Hematopoietic multipotent progenitor cell treated with erythropoietin and hydrocortisone succinate and interleukin-3 and kit ligand, for 15 days (in vitro differentiated cells): ENCODE measurements at regions not wholly inside any gene's neighbourhood (a gene's known extent, or its start where the extent isn't known, plus 50 kb on each side); places are given as distances from the start of the nearest gene placed in this dataset.
"Not testable (repeated sequence)": the region's sequence is repeated elsewhere in the genome, so short reads cannot be mapped to it uniquely, and the experiment has no call there.

ENCODE experiments used
- DNase-seq: peaks from one replicate; pipeline ENCODE4 v3.0.0-alpha.2; 2015; ENCODE audit warnings: low spot score

- DNase-seq = not testable (repeated sequence)
Observed at GRCh38 chr10:77740396-77740795, 102.8 kb upstream of the KCNMA1 start.

- DNase-seq = no peak
Observed at GRCh38 chr10:77738496-77739158, 101.0 kb upstream of the KCNMA1 start.

GRCh38 chr10:77737608-77738007 is 100.0 kb upstream of the KCNMA1 start:
- no peak for DNase-seq

DNA sequence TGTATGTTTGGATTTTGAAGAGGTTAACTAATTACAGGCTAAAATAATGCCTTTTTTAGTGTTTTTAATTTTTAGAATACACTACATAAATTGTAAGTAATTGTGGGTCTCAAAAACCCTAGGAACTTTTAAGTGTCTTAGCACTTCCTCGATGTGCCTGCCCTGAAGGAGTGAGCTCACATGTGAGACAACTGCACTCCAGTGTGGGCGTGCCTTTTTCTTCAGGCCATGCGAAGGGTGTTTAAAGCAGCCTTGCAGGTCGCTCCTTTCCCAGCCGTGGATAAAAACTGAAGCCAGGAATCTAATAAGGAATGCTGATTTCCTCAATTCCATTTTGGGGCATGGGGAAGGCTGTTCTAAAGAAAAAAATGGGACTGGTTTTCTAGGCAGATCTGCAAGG is 97.5 kb upstream of the KCNMA1 start:
- DNase-seq = not testable (repeated sequence)

DNA sequence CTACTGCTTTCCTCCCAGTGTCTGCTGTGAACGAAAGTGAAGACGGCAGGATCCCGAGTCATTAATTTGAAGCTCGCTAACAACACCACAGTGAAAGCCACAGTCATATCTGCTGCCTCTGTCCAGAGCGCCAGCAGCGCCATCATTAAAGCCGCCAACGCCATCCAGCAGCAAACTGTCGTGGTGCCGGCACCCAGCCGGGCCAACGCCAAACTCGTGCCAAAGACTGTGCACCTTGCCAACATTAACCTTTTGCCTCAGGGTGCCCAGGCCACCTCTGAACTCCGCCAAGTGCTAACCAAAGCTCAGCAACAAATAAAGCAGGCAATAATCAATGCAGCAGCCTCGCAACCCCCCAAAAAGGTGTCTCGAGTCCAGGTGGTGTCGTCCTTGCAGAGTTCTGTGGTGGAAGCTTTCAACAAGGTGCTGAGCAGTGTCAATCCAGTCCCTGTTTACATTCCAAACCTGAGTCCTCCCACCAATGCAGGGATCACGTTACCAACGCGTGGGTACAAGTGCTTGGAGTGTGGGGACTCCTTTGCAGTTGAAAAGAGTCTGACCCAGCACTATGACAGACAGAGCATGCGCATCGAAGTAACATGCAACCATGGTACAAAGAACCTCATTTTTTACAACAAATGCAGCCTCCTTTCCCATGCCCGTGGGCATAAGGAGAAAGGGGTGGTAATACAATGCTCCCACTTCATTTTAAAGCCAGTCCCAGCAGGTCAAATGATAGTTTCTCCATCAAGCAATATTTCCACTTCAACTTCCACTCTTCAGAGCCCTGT is 94.8 kb upstream of the KCNMA1 start:
- no peak for DNase-seq

GRCh38 chr10:77727481-77727880 is 89.9 kb upstream of the KCNMA1 start:
- no peak for DNase-seq

DNA sequence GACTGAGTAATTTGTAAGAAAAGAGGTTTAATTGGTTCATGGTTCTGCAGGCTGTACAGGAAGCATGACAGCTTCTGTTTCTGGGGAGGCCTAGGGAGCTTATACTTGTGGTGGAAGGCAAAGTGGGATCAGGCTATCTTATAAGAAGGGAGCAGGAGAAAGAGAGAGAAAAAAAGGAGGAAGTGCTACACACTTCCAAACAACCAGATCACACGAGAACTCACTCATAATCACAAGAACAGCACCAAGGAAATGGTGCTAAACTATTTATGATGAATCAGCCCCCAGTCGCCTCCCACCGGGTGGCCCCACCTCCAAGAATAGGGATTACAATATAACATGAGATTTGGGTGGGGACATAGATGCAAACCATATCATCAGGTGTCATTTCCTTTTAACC is 89.1 kb upstream of the KCNMA1 start:
- DNase-seq = no peak

- no peak for DNase-seq
Observed at GRCh38 chr10:77726301-77726700, 88.7 kb upstream of the KCNMA1 start.

GRCh38 chr10:77724820-77725219 is 87.2 kb upstream of the KCNMA1 start:
- no peak for DNase-seq

DNA sequence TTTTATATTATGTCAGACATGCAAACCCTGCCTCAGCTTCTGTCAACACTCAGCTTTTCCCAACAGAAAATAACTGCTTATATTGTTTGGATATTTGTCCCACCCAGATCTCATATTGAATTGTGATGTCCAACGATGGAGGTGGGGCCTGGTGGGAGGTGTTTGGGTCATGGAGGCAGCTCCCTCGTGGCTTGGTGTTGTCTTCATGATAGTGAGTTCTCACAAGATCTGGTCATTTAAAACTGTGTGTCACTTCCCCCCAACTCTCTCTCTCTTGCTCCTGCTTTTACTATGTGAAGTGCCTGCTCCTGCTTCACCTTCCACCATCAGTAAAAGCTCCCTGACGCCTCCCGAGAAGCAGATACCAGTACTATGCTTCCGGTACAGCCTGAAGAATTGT is 85.8 kb upstream of the KCNMA1 start:
- DNase-seq = no peak

DNA sequence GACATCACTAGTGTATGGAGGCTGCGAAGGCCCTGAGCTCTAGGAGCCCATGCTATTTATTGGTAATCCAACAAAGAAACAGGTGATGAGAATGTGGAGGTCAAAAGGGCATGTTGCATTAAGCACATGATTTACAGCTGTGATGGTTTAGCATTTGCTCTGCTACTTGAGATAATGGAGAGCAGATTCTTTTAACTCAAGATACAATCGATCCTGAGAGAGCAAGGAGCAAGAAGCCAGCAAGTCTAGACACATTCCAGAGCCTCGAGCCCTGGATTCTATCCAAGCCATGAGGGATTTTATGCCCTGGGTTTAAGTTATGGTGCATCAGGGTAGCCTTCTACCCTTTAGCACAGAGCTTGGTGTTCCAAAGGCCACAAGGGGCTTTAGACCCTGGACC is 85.3 kb upstream of the KCNMA1 start:
- not testable (repeated sequence) for DNase-seq

DNA sequence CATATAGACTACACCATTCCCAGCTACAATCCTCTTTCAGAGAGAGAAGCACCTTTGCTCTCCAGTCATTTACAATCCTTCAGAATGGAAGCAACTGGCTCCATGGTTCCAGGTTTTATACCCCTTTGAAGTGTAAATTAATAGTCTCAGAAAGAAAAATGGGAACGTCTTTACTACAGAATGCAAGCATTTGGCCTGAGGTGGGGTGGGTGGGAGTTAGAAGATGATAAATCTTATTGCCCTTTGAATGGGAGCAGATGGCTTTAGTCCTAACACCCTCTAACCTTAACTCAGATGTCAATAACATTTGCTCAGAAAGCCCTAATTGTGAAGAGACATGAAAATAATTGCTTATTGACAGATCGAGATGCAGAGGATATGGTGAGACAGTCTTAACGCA is 84.2 kb upstream of the KCNMA1 start:
- no peak for DNase-seq

GRCh38 chr10:77718957-77719356 is 81.3 kb upstream of the KCNMA1 start:
- DNase-seq = no peak

DNA sequence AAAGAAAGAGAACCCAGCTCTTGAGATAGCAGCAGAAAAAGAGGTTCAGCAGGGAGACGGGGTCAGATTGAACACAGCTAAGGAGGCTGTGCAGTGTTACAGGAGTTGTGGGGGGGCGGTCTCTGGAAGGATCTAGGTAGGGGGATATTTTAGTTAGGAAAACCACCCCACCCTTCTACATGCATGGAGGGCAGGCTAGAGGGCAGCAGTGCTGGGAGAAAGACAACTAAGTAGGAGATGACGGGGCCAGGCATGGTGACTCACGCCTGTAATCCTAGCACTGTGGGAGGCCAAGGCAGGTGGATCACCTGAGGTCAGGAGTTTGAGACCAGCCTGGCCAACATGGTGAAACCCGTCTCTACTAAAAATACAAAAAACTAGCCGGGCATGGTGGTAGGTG is 80.7 kb upstream of the KCNMA1 start:
- not testable (repeated sequence) for DNase-seq

DNA sequence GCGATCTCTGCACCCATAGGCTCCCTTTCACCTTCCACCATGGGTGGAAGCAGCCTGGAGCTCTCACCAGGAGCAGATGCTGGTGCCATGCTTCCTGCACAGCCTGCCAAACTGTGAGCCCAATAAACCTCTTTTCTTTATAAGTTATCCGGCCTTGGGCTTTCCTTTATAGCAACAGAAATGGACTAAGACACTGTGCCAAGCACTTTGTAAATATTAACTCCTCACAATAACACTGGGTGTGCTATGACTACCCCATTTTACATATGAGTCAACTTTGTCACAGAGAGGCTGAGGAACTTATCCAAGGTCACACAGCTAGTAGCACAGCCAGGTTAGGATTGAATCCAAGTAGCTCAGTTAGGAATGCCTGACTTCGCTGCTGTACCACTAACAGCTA is 79.7 kb upstream of the KCNMA1 start:
- no peak for DNase-seq

DNA sequence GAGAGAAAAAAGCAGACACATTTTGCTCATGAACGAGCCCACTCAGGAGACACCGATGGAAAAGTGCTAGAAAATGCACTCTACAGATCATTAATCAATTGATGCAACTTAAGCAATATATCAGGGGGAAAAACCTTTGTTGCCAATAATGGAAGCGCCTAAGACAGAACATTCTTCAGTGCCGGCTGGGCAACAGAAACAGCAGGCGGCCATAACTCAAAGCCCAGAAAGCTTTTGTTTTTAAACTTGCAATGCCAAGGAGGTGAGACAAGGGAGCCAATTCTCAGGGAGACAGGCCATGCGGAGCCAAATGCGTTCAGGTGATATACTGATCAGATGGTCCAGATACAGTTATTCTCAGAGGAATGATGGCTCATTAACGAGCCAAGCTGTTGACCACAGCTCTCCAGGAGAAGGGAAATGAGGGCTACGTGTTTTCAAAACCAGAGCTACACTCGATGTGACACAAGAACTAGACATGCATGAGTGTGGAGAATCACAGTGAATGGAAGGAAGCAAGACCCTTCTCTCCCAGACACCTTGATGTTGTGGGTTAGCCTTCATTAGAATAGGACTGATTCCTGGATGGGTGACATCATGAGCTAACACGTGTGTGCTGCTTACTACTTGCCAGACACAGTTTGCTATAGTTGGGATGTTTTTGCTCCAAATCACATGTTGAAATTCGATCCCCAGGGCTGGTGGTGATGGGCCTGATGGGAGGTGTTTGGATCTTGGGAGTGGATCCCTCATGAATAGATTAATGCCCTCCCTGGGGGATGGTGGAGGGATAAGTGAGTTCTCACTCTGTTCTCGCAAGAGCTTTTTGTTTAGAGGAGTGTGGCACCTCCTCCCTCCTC is 79.1 kb upstream of the KCNMA1 start:
- DNase-seq = no peak

GRCh38 chr10:77715536-77715935 is 77.9 kb upstream of the KCNMA1 start:
- DNase-seq = no peak

GRCh38 chr10:77715088-77715487 is 77.5 kb upstream of the KCNMA1 start:
- DNase-seq = no peak

- DNase-seq = no peak
Observed at GRCh38 chr10:77713521-77714280, 76.1 kb upstream of the KCNMA1 start.

DNA sequence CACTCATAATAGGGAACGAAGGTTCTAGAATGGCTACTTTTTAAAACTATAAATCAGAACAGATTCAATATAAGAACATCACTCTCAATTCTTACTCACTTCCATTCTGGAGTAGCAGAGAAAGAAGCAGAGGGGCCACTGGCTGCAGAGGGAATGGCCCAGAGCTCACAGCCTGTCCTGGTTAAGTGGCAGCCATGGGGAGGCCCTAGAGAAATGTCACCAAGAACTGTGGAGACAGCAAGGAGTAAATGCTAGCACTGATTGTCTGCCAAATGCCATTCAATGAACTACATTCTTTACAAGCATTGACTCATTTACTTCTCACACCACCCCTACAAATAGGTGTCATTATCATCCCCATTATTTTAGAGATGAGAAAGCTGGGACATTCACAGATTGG is 74.6 kb upstream of the KCNMA1 start:
- no peak for DNase-seq

- no peak for DNase-seq
Observed at GRCh38 chr10:77711683-77712049, 74.1 kb upstream of the KCNMA1 start.
